GM13976 (cell line): ENCODE measurements at regions not wholly inside any gene's neighbourhood (a gene's known extent, or its start where the extent isn't known, plus 50 kb on each side); places are given as distances from the start of the nearest gene placed in this dataset.

Experiments
- DNase-seq: peaks from one replicate; pipeline ENCODE4 v3.0.0; 2012; ENCODE audit warnings: low spot score
- in situ Hi-C: fragments of 300-500 bp; cut with MboI; formaldehyde crosslinking; loops from one replicate; pipeline ENCODE4 v1.12.0; 2022; ENCODE audit warnings: low sequenced_read_pairs, mixed read lengths, inconsistent platforms; ENCODE audit not compliant: unreplicated experiment
- TF ChIP-seq, protein P1 (sequence below): IDR thresholded peaks from 2 replicates; pipeline ENCODE4 v1.5.1; 2012; ENCODE audit warnings: borderline replicate concordance, mild to moderate bottlenecking; ENCODE audit not compliant: insufficient read depth; ENCODE audit errors: extremely low read depth, missing control alignments, control extremely low read depth

DNA sequence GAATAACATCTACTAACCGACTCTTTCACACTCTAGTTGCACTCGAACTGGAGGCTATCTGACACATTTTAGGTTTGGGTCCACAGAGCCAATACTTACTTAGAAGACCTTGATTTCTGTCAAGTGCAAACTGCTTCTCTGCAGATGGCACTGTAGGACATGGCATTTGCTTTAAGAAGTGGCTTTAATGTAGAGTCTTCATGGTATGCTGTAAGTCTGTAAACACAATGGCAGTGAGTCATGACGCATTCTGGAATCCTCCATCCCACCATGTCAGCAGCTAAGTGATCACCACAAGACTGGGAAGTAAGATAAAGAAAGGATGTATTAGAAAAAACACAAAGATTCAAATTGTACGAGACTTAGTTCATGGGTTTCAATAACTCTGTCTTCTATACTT is 377.0 kb upstream of the NOX3 start:
- in situ Hi-C loops = no loop called here
- DNase-seq = no peak
- TF ChIP-seq, protein P1, sequence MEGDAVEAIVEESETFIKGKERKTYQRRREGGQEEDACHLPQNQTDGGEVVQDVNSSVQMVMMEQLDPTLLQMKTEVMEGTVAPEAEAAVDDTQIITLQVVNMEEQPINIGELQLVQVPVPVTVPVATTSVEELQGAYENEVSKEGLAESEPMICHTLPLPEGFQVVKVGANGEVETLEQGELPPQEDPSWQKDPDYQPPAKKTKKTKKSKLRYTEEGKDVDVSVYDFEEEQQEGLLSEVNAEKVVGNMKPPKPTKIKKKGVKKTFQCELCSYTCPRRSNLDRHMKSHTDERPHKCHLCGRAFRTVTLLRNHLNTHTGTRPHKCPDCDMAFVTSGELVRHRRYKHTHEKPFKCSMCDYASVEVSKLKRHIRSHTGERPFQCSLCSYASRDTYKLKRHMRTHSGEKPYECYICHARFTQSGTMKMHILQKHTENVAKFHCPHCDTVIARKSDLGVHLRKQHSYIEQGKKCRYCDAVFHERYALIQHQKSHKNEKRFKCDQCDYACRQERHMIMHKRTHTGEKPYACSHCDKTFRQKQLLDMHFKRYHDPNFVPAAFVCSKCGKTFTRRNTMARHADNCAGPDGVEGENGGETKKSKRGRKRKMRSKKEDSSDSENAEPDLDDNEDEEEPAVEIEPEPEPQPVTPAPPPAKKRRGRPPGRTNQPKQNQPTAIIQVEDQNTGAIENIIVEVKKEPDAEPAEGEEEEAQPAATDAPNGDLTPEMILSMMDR = no peak

DNA sequence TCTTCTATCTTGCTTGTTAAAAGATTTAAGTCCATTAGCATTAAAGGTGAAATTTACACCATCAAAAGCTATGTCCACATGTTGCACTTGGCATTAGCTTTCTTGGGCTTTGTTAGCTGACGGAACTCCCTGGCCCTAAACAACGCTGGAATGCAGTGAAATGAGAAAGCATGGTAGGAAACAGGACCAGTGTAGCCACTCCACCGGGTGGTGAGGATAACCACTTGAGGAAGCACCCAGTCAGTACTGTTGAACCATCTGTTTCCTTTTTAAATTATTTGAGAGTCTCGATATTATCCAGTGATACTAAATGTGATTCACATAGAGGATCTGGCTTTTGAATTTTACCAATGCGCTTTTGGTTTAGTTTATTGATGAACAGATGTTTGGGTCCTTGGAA is 374.9 kb upstream of the NOX3 start:
- DNase-seq = no peak
- in situ Hi-C loops = no loop called here
- TF ChIP-seq, protein P1 = no peak

DNA sequence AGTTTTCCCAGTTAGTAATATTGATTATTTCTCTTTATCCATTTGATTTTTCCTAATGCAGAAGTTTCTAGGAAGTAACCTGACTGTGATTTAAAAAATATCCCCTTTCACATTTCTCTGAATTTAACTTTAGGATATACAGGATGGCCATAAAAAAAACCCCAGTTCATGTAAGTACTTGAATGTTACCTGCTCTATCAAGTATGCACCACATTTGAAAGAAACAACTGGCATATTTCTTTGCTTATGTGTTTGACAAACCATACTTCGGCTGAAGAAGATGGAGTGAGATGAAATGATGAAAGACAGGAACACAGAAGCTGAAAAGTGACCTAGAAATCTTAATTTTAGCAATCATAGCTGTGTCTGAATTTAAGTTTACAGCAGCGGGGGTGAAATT is 374.0 kb upstream of the NOX3 start:
- TF ChIP-seq, protein P1 = no peak
- DNase-seq = no peak
- in situ Hi-C loops = no loop called here

DNA sequence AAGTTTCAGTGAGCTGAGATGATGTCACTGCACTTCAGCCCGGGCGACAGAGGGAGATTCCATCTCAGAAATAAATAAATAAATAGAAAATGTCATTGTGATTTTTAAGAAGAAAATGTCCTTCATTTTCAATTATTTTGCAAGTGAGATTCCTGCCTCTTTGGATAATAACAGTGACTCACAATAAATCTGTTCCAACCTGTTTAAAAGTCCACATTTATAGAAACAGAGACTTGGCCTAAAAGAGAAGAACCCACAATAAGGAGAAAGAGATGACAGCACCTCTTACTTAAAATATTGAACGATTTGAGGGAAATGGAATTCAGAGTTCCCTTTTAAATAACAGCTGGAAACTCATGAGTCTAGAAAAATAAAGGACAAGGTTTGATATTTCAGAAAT is 373.4 kb upstream of the NOX3 start:
- in situ Hi-C loops = no loop called here
- TF ChIP-seq, protein P1 = no peak
- no peak for DNase-seq

DNA sequence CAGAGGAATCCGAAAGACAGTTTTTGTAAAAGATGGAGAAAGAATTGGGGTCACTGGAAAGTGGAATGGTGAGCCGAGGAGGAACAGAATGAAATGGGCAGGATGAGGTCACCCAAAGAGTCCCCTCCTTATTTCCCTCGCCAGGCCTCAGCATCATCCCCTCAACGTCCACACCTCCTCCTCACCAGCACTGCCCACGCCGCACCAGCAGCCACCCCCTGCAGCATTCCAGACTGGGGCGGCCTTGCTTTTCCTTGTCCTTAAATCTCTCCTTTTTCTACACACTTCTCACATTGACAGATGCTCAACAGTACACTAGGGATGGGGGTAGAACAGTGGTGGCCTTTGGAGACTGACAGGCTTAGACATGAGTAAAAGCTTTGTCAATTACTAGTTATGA is 363.1 kb upstream of the NOX3 start:
- TF ChIP-seq, protein P1 = no peak
- DNase-seq = no peak
- in situ Hi-C loops = no loop called here

DNA sequence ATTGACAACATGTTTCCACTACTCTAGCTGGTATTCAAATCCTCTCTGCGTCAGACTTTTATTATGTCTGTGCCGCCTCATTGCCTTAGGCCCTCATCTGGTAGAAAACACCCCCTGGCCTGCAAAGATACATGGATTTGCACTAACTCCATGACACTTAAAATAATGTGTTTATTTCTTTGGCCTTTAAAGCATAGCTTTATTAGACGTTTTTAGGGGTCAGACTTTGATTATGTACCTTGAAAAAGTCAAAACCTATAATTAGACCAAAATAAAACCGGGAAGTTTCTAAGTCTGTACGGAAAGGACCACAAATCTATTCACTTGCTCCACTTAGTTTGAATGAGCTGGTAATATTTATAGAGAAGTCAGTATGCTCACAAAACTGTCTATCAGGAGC is 357.9 kb upstream of the NOX3 start:
- TF ChIP-seq, protein P1 = no peak
- DNase-seq = no peak
- in situ Hi-C loops = no loop called here

DNA sequence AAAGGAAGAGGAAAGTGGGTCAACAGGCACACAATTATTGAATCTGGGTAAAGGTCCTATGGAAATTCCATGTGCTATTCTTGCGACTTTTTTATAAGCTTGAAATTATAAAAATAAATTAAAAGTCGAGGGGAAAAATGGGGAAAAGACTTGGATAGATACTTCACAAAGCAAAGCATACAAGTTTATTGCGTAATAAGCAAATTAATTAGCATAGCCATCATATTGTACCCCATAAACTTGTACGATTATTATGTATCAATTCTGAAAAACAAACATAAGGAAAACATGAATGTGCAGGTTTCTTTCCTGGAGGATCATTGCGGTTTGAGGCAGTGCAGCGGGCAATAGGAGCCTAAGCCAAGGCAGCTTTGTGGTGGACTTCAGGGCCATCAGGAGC is 351.6 kb upstream of the NOX3 start:
- DNase-seq = no peak
- TF ChIP-seq, protein P1 = no peak
- in situ Hi-C loops = no loop called here
